ENCODE measurements at regions not wholly inside any gene's neighbourhood (a gene's known extent, or its start where the extent isn't known, plus 50 kb on each side); places are given as distances from the start of the nearest gene placed in this dataset.

DNA sequence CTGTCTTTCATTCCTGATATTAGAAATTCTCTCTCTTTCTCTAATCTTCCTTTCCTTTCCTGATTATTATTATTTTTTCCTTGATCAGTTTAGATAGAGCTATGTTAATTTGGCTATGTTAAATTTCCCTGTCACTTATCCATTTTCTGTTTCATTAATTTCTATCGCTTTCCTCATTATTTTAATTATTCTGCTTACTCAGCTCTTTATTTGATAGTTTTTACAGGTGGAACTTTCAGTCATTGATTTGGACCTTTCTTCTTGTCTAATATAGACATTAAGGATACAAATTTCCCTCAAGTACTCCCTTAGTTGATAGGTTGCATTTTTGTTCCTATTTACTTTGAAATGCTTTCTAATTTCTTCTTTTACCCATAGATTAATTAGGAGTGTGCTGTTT is 442.3 kb downstream of the CDH26 start:
- no peak for TF ChIP-seq EP300 (IDR thresholded peaks at IDR 0.05)
- TF ChIP-seq, protein P1, sequence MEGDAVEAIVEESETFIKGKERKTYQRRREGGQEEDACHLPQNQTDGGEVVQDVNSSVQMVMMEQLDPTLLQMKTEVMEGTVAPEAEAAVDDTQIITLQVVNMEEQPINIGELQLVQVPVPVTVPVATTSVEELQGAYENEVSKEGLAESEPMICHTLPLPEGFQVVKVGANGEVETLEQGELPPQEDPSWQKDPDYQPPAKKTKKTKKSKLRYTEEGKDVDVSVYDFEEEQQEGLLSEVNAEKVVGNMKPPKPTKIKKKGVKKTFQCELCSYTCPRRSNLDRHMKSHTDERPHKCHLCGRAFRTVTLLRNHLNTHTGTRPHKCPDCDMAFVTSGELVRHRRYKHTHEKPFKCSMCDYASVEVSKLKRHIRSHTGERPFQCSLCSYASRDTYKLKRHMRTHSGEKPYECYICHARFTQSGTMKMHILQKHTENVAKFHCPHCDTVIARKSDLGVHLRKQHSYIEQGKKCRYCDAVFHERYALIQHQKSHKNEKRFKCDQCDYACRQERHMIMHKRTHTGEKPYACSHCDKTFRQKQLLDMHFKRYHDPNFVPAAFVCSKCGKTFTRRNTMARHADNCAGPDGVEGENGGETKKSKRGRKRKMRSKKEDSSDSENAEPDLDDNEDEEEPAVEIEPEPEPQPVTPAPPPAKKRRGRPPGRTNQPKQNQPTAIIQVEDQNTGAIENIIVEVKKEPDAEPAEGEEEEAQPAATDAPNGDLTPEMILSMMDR (IDR thresholded peaks at IDR 0.05), result no peak
- TF ChIP-seq POLR2A (IDR thresholded peaks at IDR 0.05), result no peak

Data from stomach (tissue), 4 donors.